Suprapubic skin (tissue), 4 donors: ENCODE measurements at regions not wholly inside any gene's neighbourhood (a gene's known extent, or its start where the extent isn't known, plus 50 kb on each side); places are given as distances from the start of the nearest gene placed in this dataset.

Source experiments
- CTCF ChIP-seq, 2 donors: fragments of 200-600 bp in 1 of 2; fragments of 450-650 bp in 1 of 2; sonication (generic) in 1 of 2; IDR thresholded peaks; one replicate each; pipeline ENCODE4 v1.5.1; 2016 to 2019; ENCODE audit warnings: antibody characterized with exemption in 2 of 2, mild to moderate bottlenecking in 1 of 2, moderate library complexity in 1 of 2
- EP300 ChIP-seq: sonication (generic); formaldehyde crosslinking; IDR thresholded peaks from one replicate; pipeline ENCODE4 v1.6.1; 2017; ENCODE audit warnings: antibody characterized with exemption
- POLR2A ChIP-seq, 2 donors: fragments of 450-650 bp; IDR thresholded peaks; one replicate each; pipeline ENCODE4 v1.6.1; 2017; ENCODE audit warnings: antibody characterized with exemption in 2 of 2, mild to moderate bottlenecking in 2 of 2, moderate library complexity in 2 of 2
- POLR2AphosphoS5 ChIP-seq, 3 donors: sonication (generic); formaldehyde crosslinking; IDR thresholded peaks; one replicate each; pipeline ENCODE4 v1.6.1; 2017; ENCODE audit warnings: antibody characterized with exemption in 3 of 3

GRCh38 chr4:129364747-129365452 lies 268.9 kb downstream of the C4orf33 start:
- no peak for TF ChIP-seq POLR2AphosphoS5 (IDR thresholded peaks at IDR 0.05)
- no peak for TF ChIP-seq CTCF (IDR thresholded peaks at IDR 0.05)
- TF ChIP-seq POLR2A (IDR thresholded peaks at IDR 0.05): no peak
- no peak for TF ChIP-seq EP300
